ENCODE measurements at regions not wholly inside any gene's neighbourhood (a gene's known extent, or its start where the extent isn't known, plus 50 kb on each side); places are given as distances from the start of the nearest gene placed in this dataset.

- no peak for TF ChIP-seq POLR2AphosphoS5 (IDR thresholded peaks at IDR 0.05; ENCODE audit: low read depth, low read length)
- TF ChIP-seq POLR2A (IDR thresholded peaks at IDR 0.05; ENCODE audit: low read depth, low read length): no peak
These were observed 127.3 kb downstream of the NOC3L start for GRCh38 chr10:94235461-94235860.
